DND-41 (cell line): ENCODE measurements at regions not wholly inside any gene's neighbourhood (a gene's known extent, or its start where the extent isn't known, plus 50 kb on each side); places are given as distances from the start of the nearest gene placed in this dataset.

Source experiments
- ATAC-seq: fragments of 200-7000 bp; cut with Tn5 transposase; 3 replicates; pipeline ENCODE4 v1.9.1; 2021; ENCODE audit warnings: low read depth; ENCODE audit not compliant: insufficient read depth
- DNase-seq: peaks from one replicate; pipeline ENCODE4 v3.0.0-alpha.2; 2020
- H2AFZ ChIP-seq: 2 replicates; pipeline ENCODE4 v1.6.0; 2012; ENCODE audit warnings: low read depth, low read length
- H3K27ac ChIP-seq: 2 replicates; pipeline ENCODE4 v1.5.1; 2012; ENCODE audit warnings: low read length, inconsistent platforms
- H3K27me3 ChIP-seq: fragments of 200-600 bp; sonication (generic); 2 replicates; pipeline ENCODE4 v1.6.0; 2012; ENCODE audit warnings: low read length, mild to moderate bottlenecking, inconsistent platforms; ENCODE audit not compliant: insufficient read depth, poor library complexity
- H3K36me3 ChIP-seq: 2 replicates; pipeline ENCODE4 v1.5.1; 2012; ENCODE audit warnings: low read length, inconsistent platforms; ENCODE audit not compliant: insufficient read depth
- H3K4me1 ChIP-seq: 2 replicates; pipeline ENCODE4 v1.5.1; 2012; ENCODE audit warnings: mild to moderate bottlenecking, low read length; ENCODE audit not compliant: insufficient read depth
- H3K4me2 ChIP-seq: 2 replicates; pipeline ENCODE4 v1.6.0; 2012; ENCODE audit warnings: mild to moderate bottlenecking, moderate library complexity, low read length, inconsistent platforms; ENCODE audit not compliant: insufficient read depth
- H3K4me3 ChIP-seq, 2 experiments: fragments of 200-600 bp in 1 of 2; shearing (Covaris generic) in 1 of 2; 2 replicates each; pipeline ENCODE4 v1.5.1; 2012 to 2016; ENCODE audit warnings: inconsistent platforms in 2 of 2, low read length in 2 of 2, mild to moderate bottlenecking in 2 of 2, low read depth in 1 of 2, moderate library complexity in 1 of 2
- H3K79me2 ChIP-seq: 2 replicates; pipeline ENCODE4 v1.6.0; 2012; ENCODE audit warnings: low read length, inconsistent platforms; ENCODE audit not compliant: insufficient read depth
- H3K9ac ChIP-seq: 2 replicates; pipeline ENCODE4 v1.6.0; 2012; ENCODE audit warnings: low read depth, mild to moderate bottlenecking, inconsistent platforms, low read length, moderate library complexity
- H3K9me3 ChIP-seq: 2 replicates; pipeline ENCODE4 v1.5.1; 2012; ENCODE audit warnings: low read length, moderate library complexity, mild to moderate bottlenecking, inconsistent platforms; ENCODE audit not compliant: insufficient read depth, severe bottlenecking
- H4K20me1 ChIP-seq: 2 replicates; pipeline ENCODE4 v1.6.0; 2012; ENCODE audit warnings: low read length; ENCODE audit not compliant: insufficient read depth
- CTCF ChIP-seq: IDR thresholded peaks from 2 replicates; pipeline ENCODE4 v1.5.1; 2012; ENCODE audit warnings: borderline replicate concordance, low read length, moderate library complexity, mild to moderate bottlenecking; ENCODE audit not compliant: poor library complexity, severe bottlenecking; ENCODE audit errors: extremely low read depth
- EZH2 ChIP-seq: IDR thresholded peaks from 3 replicates; pipeline ENCODE4 v1.6.1; 2012; ENCODE audit warnings: borderline replicate concordance, low read depth, mild to moderate bottlenecking, moderate library complexity, low read length, inconsistent platforms; ENCODE audit not compliant: severe bottlenecking

GRCh38 chr6:51137777-51138176 is 319.1 kb downstream of the TFAP2B start:
- no peaks in the 10 kb centered on the region for H3K36me3 ChIP-seq
- ATAC-seq (no peak), DNase-seq (no peak)
- H3K9ac ChIP-seq, result no peak overlapping the region
- no peak overlapping the region for H3K27ac ChIP-seq
- H3K79me2 ChIP-seq, result no peaks in the 10 kb centered on the region
- TF ChIP-seq EZH2 (no peak), CTCF (no peak)
- H3K9me3 ChIP-seq, result no peaks in the 10 kb centered on the region
- no peak overlapping the region for H3K4me2 ChIP-seq
- no peaks in the 10 kb centered on the region for H3K27me3 ChIP-seq
- no peak overlapping the region for H2AFZ ChIP-seq
- H4K20me1 ChIP-seq, result no peaks in the 10 kb centered on the region
- no peaks in the 10 kb centered on the region for H3K4me1 ChIP-seq
- no peak overlapping the region for H3K4me3 ChIP-seq

GRCh38 chr6:51139950-51140385 is 321.3 kb downstream of the TFAP2B start:
- DNase-seq, result no peak
- H3K4me3 ChIP-seq, result no peak overlapping the region
- no peaks in the 10 kb centered on the region for H4K20me1 ChIP-seq
- H3K4me2 ChIP-seq, result no peak overlapping the region
- H3K27ac ChIP-seq, result no peak overlapping the region
- H3K4me1 ChIP-seq, result no peaks in the 10 kb centered on the region
- H3K9me3 ChIP-seq, result no peaks in the 10 kb centered on the region
- ATAC-seq, result no peak
- no peak overlapping the region for H3K9ac ChIP-seq
- H3K36me3 ChIP-seq, result no peaks in the 10 kb centered on the region
- no peaks in the 10 kb centered on the region for H3K79me2 ChIP-seq
- H2AFZ ChIP-seq, result no peak overlapping the region
- no peak for TF ChIP-seq EZH2
- TF ChIP-seq CTCF, result no peak
- H3K27me3 ChIP-seq, result no peaks in the 10 kb centered on the region

GRCh38 chr6:51141080-51141479 is 322.4 kb downstream of the TFAP2B start:
- DNase-seq (no peak), ATAC-seq (no peak)
- H2AFZ ChIP-seq, result no peak overlapping the region
- H3K4me2 ChIP-seq, result no peak overlapping the region
- H3K36me3 ChIP-seq, result no peaks in the 10 kb centered on the region
- H3K27ac ChIP-seq, result no peak overlapping the region
- H3K79me2 ChIP-seq, result no peaks in the 10 kb centered on the region
- TF ChIP-seq CTCF, result no peak
- no peak for TF ChIP-seq EZH2
- H4K20me1 ChIP-seq, result no peaks in the 10 kb centered on the region
- no peak overlapping the region for H3K4me3 ChIP-seq
- no peaks in the 10 kb centered on the region for H3K27me3 ChIP-seq
- no peak overlapping the region for H3K9ac ChIP-seq
- no peaks in the 10 kb centered on the region for H3K4me1 ChIP-seq
- H3K9me3 ChIP-seq, result no peaks in the 10 kb centered on the region

GRCh38 chr6:51147756-51148155 is 329.1 kb downstream of the TFAP2B start:
- TF ChIP-seq EZH2 (no peak), CTCF (no peak)

More at GRCh38 chr6:51147756-51148155, 329.1 kb downstream of the TFAP2B start:
- H3K4me1 ChIP-seq, result no peaks in the 10 kb centered on the region
- H2AFZ ChIP-seq, result no peak overlapping the region
- ATAC-seq (no peak), DNase-seq (no peak)
- no peaks in the 10 kb centered on the region for H3K27me3 ChIP-seq
- no peak overlapping the region for H3K9ac ChIP-seq
- no peaks in the 10 kb centered on the region for H3K9me3 ChIP-seq
- H4K20me1 ChIP-seq, result no peaks in the 10 kb centered on the region
- no peak overlapping the region for H3K4me2 ChIP-seq
- H3K4me3 ChIP-seq, result no peak overlapping the region
- H3K36me3 ChIP-seq, result no peaks in the 10 kb centered on the region
- H3K79me2 ChIP-seq, result no peaks in the 10 kb centered on the region
- H3K27ac ChIP-seq, result no peak overlapping the region
